Transverse colon (tissue), 4 donors: ENCODE measurements at regions not wholly inside any gene's neighbourhood (a gene's known extent, or its start where the extent isn't known, plus 50 kb on each side); places are given as distances from the start of the nearest gene placed in this dataset.

Source experiments
- DNase-seq: peaks from one replicate; pipeline ENCODE4 v3.0.0-alpha.2; 2019
- H3K27ac ChIP-seq, 4 donors: fragments of 200-600 bp; sonication (generic); 2 replicates each; pipeline ENCODE4 v1.5.1; 2016 to 2018; ENCODE audit warnings: inconsistent platforms in 4 of 4
- H3K27me3 ChIP-seq: fragments of 200-600 bp; sonication (generic); 2 replicates; pipeline ENCODE4 v1.5.1; 2017; ENCODE audit warnings: inconsistent platforms
- H3K36me3 ChIP-seq, 4 donors: fragments of 200-600 bp; sonication (generic); 2 replicates each; pipeline ENCODE4 v1.5.1; 2017 to 2019; ENCODE audit warnings: inconsistent platforms in 4 of 4
- H3K4me1 ChIP-seq, 4 donors: fragments of 200-600 bp; sonication (generic); 2 replicates each; pipeline ENCODE4 v1.5.1; 2017 to 2020; ENCODE audit warnings: inconsistent platforms in 4 of 4
- H3K4me3 ChIP-seq, 4 donors: fragments of 200-600 bp; sonication (generic); 1 replicate in 1 of 4; 2 replicates in 3 of 4; pipeline versions ENCODE4 v1.5.1 to v1.6.1; 2017 to 2019; ENCODE audit warnings: inconsistent platforms in 4 of 4
- H3K9me3 ChIP-seq, 2 donors: fragments of 200-600 bp; sonication (generic); 2 replicates each; pipeline ENCODE4 v1.5.1; 2017 to 2019; ENCODE audit warnings: inconsistent platforms in 2 of 2
- CTCF ChIP-seq, 5 experiments: fragments of 200-600 bp in 3 of 5; fragments of 450-650 bp in 2 of 5; sonication (generic) in 3 of 5; IDR thresholded peaks; 1 replicate in 2 of 5; 2 replicates in 3 of 5; pipeline ENCODE4 v1.5.1; 2016 to 2017; ENCODE audit warnings: antibody characterized with exemption in 5 of 5, inconsistent platforms in 3 of 5, mild to moderate bottlenecking in 2 of 5, moderate library complexity in 1 of 5
- EP300 ChIP-seq: sonication (generic); formaldehyde crosslinking; IDR thresholded peaks from one replicate; pipeline ENCODE4 v1.6.1; 2017; ENCODE audit warnings: antibody characterized with exemption, low read depth
- POLR2A ChIP-seq: fragments of 450-650 bp; IDR thresholded peaks from one replicate; pipeline ENCODE4 v1.6.1; 2016; ENCODE audit warnings: antibody characterized with exemption, mild to moderate bottlenecking, moderate library complexity
- POLR2AphosphoS5 ChIP-seq, 3 donors: sonication (generic); formaldehyde crosslinking; IDR thresholded peaks; one replicate each; pipeline ENCODE4 v1.6.1; 2016; ENCODE audit warnings: antibody characterized with exemption in 3 of 3
- WGBS, 2 donors: methylation state at CpG; one replicate each; pipeline ENCODE4 v1.1.5; 2018; ENCODE audit warnings: low coverage in 1 of 2; 5-methylcytosine and 5-hydroxymethylcytosine counted together
- in situ Hi-C, 4 donors: fragments of 200-750 bp; cut with MboI; loops; one replicate each; pipeline versions ENCODE4 v1.15.0 to v1.15.1; 2017; ENCODE audit warnings: low sequenced_read_pairs in 3 of 4, low pct_ligation_motif_present in 1 of 4, low pct_unique_long_range_greater_than_20kb in 1 of 4
- intact Hi-C: fragments of 100-400 bp; cut with DNase I; formaldehyde crosslinking; loops from one replicate; pipeline ENCODE4 v1.15.1; 2023; ENCODE audit warnings: low total_unique reads

- H3K27ac ChIP-seq = no peak overlapping the region
- no peaks in the 10 kb centered on the region for H3K27me3 ChIP-seq
- H3K36me3 ChIP-seq = no peaks in the 10 kb centered on the region
- H3K4me1 ChIP-seq = no peaks in the 10 kb centered on the region
- WGBS, 2 donors = 52 to 55% methylated on average over 2 of the region's 2 CpGs
- intact Hi-C loops (no loop called here), in situ Hi-C loops (no loop called here)
- no peak overlapping the region for H3K4me3 ChIP-seq
- no peak for DNase-seq
- H3K9me3 ChIP-seq = no peaks in the 10 kb centered on the region
- TF ChIP-seq POLR2A = no peak
- TF ChIP-seq EP300 = no peak
- TF ChIP-seq POLR2AphosphoS5 (IDR thresholded peaks at IDR 0.05) = no peak
- TF ChIP-seq CTCF (IDR thresholded peaks at IDR 0.05) = no peak
Measured at GRCh38 chr2:122367646-122368010, 612.2 kb downstream of the TSN start.

DNA sequence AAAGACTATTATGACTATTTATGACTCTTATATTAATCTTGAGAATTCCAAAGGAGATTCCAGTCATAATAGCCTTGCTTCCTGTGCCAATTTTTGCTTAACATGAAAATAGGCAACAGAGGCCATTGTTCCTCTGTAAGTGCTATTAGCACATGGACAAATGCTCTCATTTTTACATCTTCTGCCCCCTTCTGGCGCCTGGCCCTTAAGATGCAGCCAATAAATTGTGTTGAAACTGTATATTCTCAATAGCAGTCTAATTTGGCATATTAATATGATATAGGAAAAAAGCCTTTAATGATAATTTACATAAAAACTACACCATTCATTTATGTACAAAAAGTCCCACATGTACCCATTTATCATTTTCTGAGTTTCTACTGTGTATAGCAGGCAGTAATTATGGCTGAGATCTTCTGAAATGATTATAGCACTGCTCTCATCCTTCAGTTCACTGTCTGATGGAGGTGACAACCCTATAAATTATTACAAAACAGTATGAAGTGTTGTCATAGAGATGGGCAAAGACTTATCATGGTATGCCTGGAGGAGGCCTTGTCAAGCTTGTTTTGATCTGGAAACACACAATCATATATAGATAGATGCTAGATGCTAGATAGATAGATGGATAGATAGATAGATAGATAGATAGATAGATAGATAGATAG lies 613.3 kb downstream of the TSN start:
- TF ChIP-seq EP300 (no peak), CTCF (IDR thresholded peaks at IDR 0.05) (no peak), POLR2AphosphoS5 (IDR thresholded peaks at IDR 0.05) (no peak), POLR2A (no peak)
- H3K9me3 ChIP-seq = no peaks in the 10 kb centered on the region
- 50 to 52% methylated on average over 1 of the region's 1 CpG for WGBS, 2 donors
- no peaks in the 10 kb centered on the region for H3K4me1 ChIP-seq
- intact Hi-C loops (no loop called here), in situ Hi-C loops (no loop called here)
- H3K27ac ChIP-seq = no peak overlapping the region
- no peaks in the 10 kb centered on the region for H3K36me3 ChIP-seq
- no peak overlapping the region for H3K4me3 ChIP-seq
- DNase-seq = no peak
- no peaks in the 10 kb centered on the region for H3K27me3 ChIP-seq

DNA sequence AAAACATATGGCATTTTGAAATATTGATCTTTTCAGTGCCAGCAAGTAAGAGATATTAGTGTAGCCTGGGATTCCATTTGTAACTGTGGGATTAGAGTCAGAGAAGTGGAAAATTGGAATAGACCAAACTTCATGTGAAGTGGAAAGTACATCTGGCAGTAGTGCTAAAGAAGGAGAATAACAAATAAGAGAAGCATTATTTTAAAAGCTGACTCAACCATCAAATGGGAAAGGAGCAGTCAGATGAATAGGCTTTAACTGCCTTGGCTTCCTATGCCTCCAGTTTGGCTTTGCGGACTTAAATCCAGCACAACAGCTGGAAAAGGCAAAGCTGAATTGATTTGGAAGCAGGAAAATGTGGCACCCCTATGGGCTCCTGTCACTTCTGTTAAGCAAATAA lies 623.1 kb downstream of the TSN start:
- Histone ChIP-seq H3K36me3 (no peaks in the 10 kb centered on the region), H3K4me1 (no peaks in the 10 kb centered on the region), H3K27ac (no peak overlapping the region), H3K4me3 (no peak overlapping the region), H3K27me3 (no peaks in the 10 kb centered on the region), H3K9me3 (no peaks in the 10 kb centered on the region)
- DNase-seq = no peak
- in situ Hi-C loops (no loop called here), intact Hi-C loops (no loop called here)
- TF ChIP-seq EP300 = no peak
- WGBS, 2 donors = 86 to 93% methylated on average over 1 of the region's 1 CpG

DNA sequence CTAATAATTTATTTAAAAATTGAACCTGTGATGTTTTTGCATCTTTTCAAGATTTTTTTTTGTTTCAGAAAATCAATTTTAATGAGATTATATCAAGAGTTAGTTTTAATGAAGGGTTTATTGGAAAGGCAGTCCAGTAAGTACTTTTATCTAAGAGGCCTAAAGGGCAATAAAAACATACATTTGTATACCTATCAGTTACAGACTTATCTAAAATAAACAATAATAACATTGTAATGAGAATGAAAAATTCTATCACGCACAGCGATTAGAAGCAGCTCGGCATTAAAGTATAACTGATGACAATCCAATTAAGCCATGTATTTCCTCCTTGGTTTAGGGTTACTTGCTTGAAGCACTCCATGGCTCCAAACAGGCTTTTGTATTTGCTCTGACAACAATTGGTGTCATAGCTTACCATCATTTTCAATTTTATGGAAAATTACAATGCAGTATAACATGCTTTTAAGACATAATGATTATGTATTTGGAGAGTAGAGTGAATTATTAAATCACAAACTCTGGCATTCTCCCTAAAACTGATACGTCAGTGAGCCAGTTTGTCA lies 629.4 kb downstream of the TSN start:
- Histone ChIP-seq H3K36me3 (no peaks in the 10 kb centered on the region), H3K27ac (no peak overlapping the region), H3K27me3 (no peaks in the 10 kb centered on the region), H3K4me3 (no peak overlapping the region), H3K4me1 (no peaks in the 10 kb centered on the region), H3K9me3 (peaks cover 13 to 18% of the 10 kb centered on the region in 2 donors)
- TF ChIP-seq POLR2A = no peak
- TF ChIP-seq CTCF (IDR thresholded peaks at IDR 0.05) = no peak
- TF ChIP-seq POLR2AphosphoS5 (IDR thresholded peaks at IDR 0.05) = no peak
- no peak for TF ChIP-seq EP300
- in situ Hi-C loops (no loop called here), intact Hi-C loops (no loop called here)
- WGBS, 2 donors = 51 to 58% methylated on average over 4 of the region's 4 CpGs
- no peak for DNase-seq

- intact Hi-C loops (no loop called here), in situ Hi-C loops (no loop called here)
- peaks cover 0 to 8% (median 2%) of the 10 kb centered on the region in 4 donors for H3K4me1 ChIP-seq
- 62 to 75% methylated on average over 3 of the region's 3 CpGs for WGBS, 2 donors
- H3K36me3 ChIP-seq = no peaks in the 10 kb centered on the region
- DNase-seq = no peak
- no peak overlapping the region for H3K27ac ChIP-seq
- no peaks in the 10 kb centered on the region for H3K27me3 ChIP-seq
- peaks cover 13 to 18% of the 10 kb centered on the region in 2 donors for H3K9me3 ChIP-seq
- TF ChIP-seq EP300 = no peak
- TF ChIP-seq CTCF (IDR thresholded peaks at IDR 0.05) = no peak
- TF ChIP-seq POLR2AphosphoS5 (IDR thresholded peaks at IDR 0.05) = no peak
- no peak for TF ChIP-seq POLR2A
- H3K4me3 ChIP-seq = no peak overlapping the region
Measured at GRCh38 chr2:122388208-122388607, 632.8 kb downstream of the TSN start.
